ENCODE measurements at regions not wholly inside any gene's neighbourhood (a gene's known extent, or its start where the extent isn't known, plus 50 kb on each side); places are given as distances from the start of the nearest gene placed in this dataset.

GRCh38 chrX:10932842-10933440 lies 178.2 kb upstream of the HCCS start:
- TF ChIP-seq POLR2A (IDR thresholded peaks at IDR 0.05), result no peak
- TF ChIP-seq, protein P1, sequence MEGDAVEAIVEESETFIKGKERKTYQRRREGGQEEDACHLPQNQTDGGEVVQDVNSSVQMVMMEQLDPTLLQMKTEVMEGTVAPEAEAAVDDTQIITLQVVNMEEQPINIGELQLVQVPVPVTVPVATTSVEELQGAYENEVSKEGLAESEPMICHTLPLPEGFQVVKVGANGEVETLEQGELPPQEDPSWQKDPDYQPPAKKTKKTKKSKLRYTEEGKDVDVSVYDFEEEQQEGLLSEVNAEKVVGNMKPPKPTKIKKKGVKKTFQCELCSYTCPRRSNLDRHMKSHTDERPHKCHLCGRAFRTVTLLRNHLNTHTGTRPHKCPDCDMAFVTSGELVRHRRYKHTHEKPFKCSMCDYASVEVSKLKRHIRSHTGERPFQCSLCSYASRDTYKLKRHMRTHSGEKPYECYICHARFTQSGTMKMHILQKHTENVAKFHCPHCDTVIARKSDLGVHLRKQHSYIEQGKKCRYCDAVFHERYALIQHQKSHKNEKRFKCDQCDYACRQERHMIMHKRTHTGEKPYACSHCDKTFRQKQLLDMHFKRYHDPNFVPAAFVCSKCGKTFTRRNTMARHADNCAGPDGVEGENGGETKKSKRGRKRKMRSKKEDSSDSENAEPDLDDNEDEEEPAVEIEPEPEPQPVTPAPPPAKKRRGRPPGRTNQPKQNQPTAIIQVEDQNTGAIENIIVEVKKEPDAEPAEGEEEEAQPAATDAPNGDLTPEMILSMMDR (IDR thresholded peaks at IDR 0.05 in 8 of 11, conservative IDR thresholded peaks at IDR 0.05 in 3 of 11), result no peak
- TF ChIP-seq POLR2AphosphoS5 (IDR thresholded peaks at IDR 0.05), result no peak

Data from spleen (tissue), 7 donors.